EH (cell line): ENCODE measurements at regions not wholly inside any gene's neighbourhood (a gene's known extent, or its start where the extent isn't known, plus 50 kb on each side); places are given as distances from the start of the nearest gene placed in this dataset.

ENCODE experiments used
- DNase-seq: peaks from one replicate; pipeline ENCODE4 v3.0.0-alpha.2; 2015; ENCODE audit warnings: low read depth

- peak; percentile 30 for DNase-seq
Observed at GRCh38 chr2:6784291-6784690, 81.4 kb downstream of the CMPK2 start.

- no peak for DNase-seq
Observed at GRCh38 chr2:6785493-6785892, 80.2 kb downstream of the CMPK2 start.

- peak; percentile 50 for DNase-seq
Observed at GRCh38 chr2:6787376-6787775, 78.3 kb downstream of the CMPK2 start.

GRCh38 chr2:6788614-6789013, 77.1 kb downstream of the CMPK2 start:
- DNase-seq, result no peak

GRCh38 chr2:6789559-6790138, 76.1 kb downstream of the CMPK2 start:
- DNase-seq, result no peak

GRCh38 chr2:6791682-6792081, 74.0 kb downstream of the CMPK2 start:
- peak; percentile 33 for DNase-seq

GRCh38 chr2:6792883-6793282, 72.8 kb downstream of the CMPK2 start:
- no peak for DNase-seq

GRCh38 chr2:6793371-6793770, 72.3 kb downstream of the CMPK2 start:
- DNase-seq, result peak; percentile 37

- no peak for DNase-seq
Observed at GRCh38 chr2:6793913-6794312, 71.8 kb downstream of the CMPK2 start.

- DNase-seq, result no peak
Observed at GRCh38 chr2:6794448-6794847, 71.3 kb downstream of the CMPK2 start.
